Skeletal muscle satellite cell (primary cell): ENCODE measurements at regions not wholly inside any gene's neighbourhood (a gene's known extent, or its start where the extent isn't known, plus 50 kb on each side); places are given as distances from the start of the nearest gene placed in this dataset.

Source experiments
- H3K27me3 ChIP-seq: 2 replicates; pipeline ENCODE4 v1.7.0; 2013; ENCODE audit warnings: low read length; ENCODE audit not compliant: control insufficient read depth, insufficient read depth
- H3K36me3 ChIP-seq: 2 replicates; pipeline ENCODE4 v1.7.0; 2013; ENCODE audit warnings: mild to moderate bottlenecking, control low read depth, low read length; ENCODE audit not compliant: insufficient read depth
- H3K4me1 ChIP-seq: 2 replicates; pipeline ENCODE4 v1.7.0; 2013; ENCODE audit warnings: low read length; ENCODE audit not compliant: control insufficient read depth, insufficient read depth
- H3K4me2 ChIP-seq: 2 replicates; pipeline ENCODE4 v1.7.0; 2013; ENCODE audit warnings: mild to moderate bottlenecking, low read length
- H3K4me3 ChIP-seq: 2 replicates; pipeline ENCODE4 v1.7.0; 2013; ENCODE audit warnings: low read length
- H3K9ac ChIP-seq: 2 replicates; pipeline ENCODE4 v1.7.0; 2013; ENCODE audit warnings: mild to moderate bottlenecking, low read depth, low read length, moderate library complexity
- H3K9me3 ChIP-seq: replicated peaks from 2 replicates; pipeline ENCODE4 v1.7.0; 2013; ENCODE audit warnings: mild to moderate bottlenecking, control low read depth, low read length

GRCh38 chr2:15738943-15739342 is 147.3 kb downstream of the DDX1 start:
- no peak overlapping the region for H3K4me3 ChIP-seq
- no peaks in the 10 kb centered on the region for H3K36me3 ChIP-seq
- no peak overlapping the region for H3K4me2 ChIP-seq
- no peaks in the 10 kb centered on the region for H3K9me3 ChIP-seq
- H3K27me3 ChIP-seq = peaks cover 24% of the 10 kb centered on the region
- H3K9ac ChIP-seq = no peak overlapping the region
- peaks cover 2% of the 10 kb centered on the region for H3K4me1 ChIP-seq

DNA sequence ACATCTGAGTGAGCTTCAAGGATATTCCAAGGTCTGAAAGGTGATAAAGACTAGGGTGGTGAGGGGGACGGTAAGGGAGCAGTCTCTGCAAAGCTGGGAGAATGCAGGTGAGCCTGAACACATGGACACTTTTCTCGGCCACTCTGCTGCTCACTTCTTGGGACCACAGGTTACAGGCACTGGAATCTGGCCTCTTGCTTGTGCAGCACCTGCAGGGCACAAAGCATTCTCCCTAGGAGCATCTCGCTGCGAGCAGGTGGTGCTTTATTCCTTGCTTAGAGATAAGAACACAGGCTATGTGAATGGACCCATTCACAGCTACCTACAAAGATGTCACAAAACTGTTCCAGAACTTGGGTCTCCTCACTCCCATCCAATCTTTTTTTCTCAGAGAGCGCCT is 153.2 kb downstream of the DDX1 start:
- H3K27me3 ChIP-seq = no peaks in the 10 kb centered on the region
- H3K4me2 ChIP-seq = no peak overlapping the region
- H3K9ac ChIP-seq = no peak overlapping the region
- H3K36me3 ChIP-seq = no peaks in the 10 kb centered on the region
- no peaks in the 10 kb centered on the region for H3K4me1 ChIP-seq
- H3K9me3 ChIP-seq = no peaks in the 10 kb centered on the region
- H3K4me3 ChIP-seq = no peak overlapping the region

DNA sequence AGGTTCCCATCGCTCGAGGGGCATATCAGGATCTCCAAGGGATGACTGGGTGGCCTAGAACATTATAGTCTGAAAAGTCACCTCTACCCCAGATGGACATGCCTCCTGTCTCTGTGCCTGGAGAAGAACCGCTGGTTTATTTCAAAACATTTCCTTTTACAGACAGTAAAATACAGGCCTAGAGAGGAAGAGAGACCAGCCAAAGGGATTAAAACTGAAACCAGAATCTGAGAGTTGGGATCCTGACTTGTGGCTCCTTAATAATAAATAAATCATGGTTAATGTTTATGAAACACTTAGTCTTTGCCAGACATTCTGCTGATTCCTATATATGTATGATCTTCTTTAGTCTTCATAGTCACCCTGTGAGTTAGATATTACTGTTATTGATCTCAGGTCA is 153.7 kb downstream of the DDX1 start:
- no peak overlapping the region for H3K9ac ChIP-seq
- H3K36me3 ChIP-seq = no peaks in the 10 kb centered on the region
- no peaks in the 10 kb centered on the region for H3K27me3 ChIP-seq
- H3K4me2 ChIP-seq = no peak overlapping the region
- no peaks in the 10 kb centered on the region for H3K9me3 ChIP-seq
- no peaks in the 10 kb centered on the region for H3K4me1 ChIP-seq
- no peak overlapping the region for H3K4me3 ChIP-seq

GRCh38 chr2:15745907-15746702 is 154.4 kb downstream of the DDX1 start:
- no peaks in the 10 kb centered on the region for H3K27me3 ChIP-seq
- H3K9ac ChIP-seq = no peak overlapping the region
- H3K4me2 ChIP-seq = no peak overlapping the region
- H3K4me3 ChIP-seq = no peak overlapping the region
- no peaks in the 10 kb centered on the region for H3K4me1 ChIP-seq
- no peaks in the 10 kb centered on the region for H3K9me3 ChIP-seq
- no peaks in the 10 kb centered on the region for H3K36me3 ChIP-seq

DNA sequence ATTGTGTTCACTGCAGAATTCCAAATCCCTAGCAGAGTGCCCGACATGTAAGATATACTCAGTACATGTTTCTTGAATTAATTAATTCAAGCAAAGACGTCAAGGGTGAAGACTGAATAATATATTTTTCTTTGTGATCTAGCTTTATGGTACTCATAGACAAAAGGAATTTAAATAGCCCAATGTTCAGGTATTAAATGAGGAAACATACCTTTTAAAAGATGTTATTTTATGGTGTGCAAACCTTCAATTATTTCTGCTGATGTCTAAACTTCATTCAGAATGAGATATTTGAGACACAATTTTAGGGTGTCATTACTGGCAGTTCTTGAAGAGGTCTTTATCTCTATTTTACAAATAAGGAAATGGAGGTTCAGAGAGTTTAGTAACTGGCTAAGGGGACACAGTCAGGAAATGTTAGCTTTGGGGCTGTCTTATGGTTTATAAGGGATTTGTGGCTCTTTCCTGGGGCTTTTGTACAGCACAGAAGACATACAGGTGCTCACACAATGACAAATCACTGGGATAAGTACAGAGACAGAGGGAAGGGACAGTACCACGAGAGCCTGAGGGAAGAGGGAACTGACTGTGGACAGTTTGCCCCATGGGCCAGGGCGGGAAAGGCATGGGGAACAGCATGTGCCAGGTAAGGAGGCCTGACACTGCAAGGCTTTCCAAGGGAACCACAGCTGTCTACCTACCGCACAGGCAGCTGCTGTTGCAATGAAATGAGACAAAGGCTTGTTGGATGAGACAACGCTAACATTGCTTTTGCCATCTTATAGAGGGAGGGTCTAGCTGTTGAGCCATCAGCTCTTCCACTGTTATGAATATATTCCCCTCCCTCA is 155.3 kb downstream of the DDX1 start:
- Histone ChIP-seq H3K4me2 (no peak overlapping the region), H3K36me3 (no peaks in the 10 kb centered on the region), H3K27me3 (no peaks in the 10 kb centered on the region), H3K9me3 (no peaks in the 10 kb centered on the region), H3K4me1 (no peaks in the 10 kb centered on the region), H3K9ac (no peak overlapping the region), H3K4me3 (no peak overlapping the region)

- Histone ChIP-seq H3K9ac (no peak overlapping the region), H3K27me3 (no peaks in the 10 kb centered on the region), H3K9me3 (no peaks in the 10 kb centered on the region), H3K4me3 (no peak overlapping the region), H3K36me3 (no peaks in the 10 kb centered on the region), H3K4me1 (no peaks in the 10 kb centered on the region), H3K4me2 (no peak overlapping the region)
These were observed 156.2 kb downstream of the DDX1 start for GRCh38 chr2:15747603-15748471.

- Histone ChIP-seq H3K4me1 (no peaks in the 10 kb centered on the region), H3K4me3 (no peak overlapping the region), H3K27me3 (no peaks in the 10 kb centered on the region), H3K4me2 (no peak overlapping the region), H3K9ac (no peak overlapping the region), H3K9me3 (no peaks in the 10 kb centered on the region), H3K36me3 (no peaks in the 10 kb centered on the region)
These were observed 157.2 kb downstream of the DDX1 start for GRCh38 chr2:15748736-15749323.

GRCh38 chr2:15749460-15750432 is 158.1 kb downstream of the DDX1 start:
- Histone ChIP-seq H3K4me3 (no peak overlapping the region), H3K36me3 (no peaks in the 10 kb centered on the region), H3K4me1 (no peaks in the 10 kb centered on the region), H3K4me2 (no peak overlapping the region), H3K9ac (no peak overlapping the region), H3K27me3 (no peaks in the 10 kb centered on the region), H3K9me3 (no peaks in the 10 kb centered on the region)

- no peak overlapping the region for H3K4me2 ChIP-seq
- H3K4me1 ChIP-seq = no peaks in the 10 kb centered on the region
- H3K27me3 ChIP-seq = no peaks in the 10 kb centered on the region
- no peaks in the 10 kb centered on the region for H3K36me3 ChIP-seq
- no peak overlapping the region for H3K4me3 ChIP-seq
- no peak overlapping the region for H3K9ac ChIP-seq
- no peaks in the 10 kb centered on the region for H3K9me3 ChIP-seq
These were observed 158.8 kb downstream of the DDX1 start for GRCh38 chr2:15750433-15750814.

GRCh38 chr2:15750822-15751329 is 159.2 kb downstream of the DDX1 start:
- Histone ChIP-seq H3K9me3 (no peaks in the 10 kb centered on the region), H3K4me3 (no peak overlapping the region), H3K27me3 (no peaks in the 10 kb centered on the region), H3K9ac (no peak overlapping the region), H3K4me1 (no peaks in the 10 kb centered on the region), H3K4me2 (no peak overlapping the region), H3K36me3 (no peaks in the 10 kb centered on the region)
